Left lung (tissue), 4 donors: ENCODE measurements at regions not wholly inside any gene's neighbourhood (a gene's known extent, or its start where the extent isn't known, plus 50 kb on each side); places are given as distances from the start of the nearest gene placed in this dataset.
"Not testable (repeated sequence)": the region's sequence is repeated elsewhere in the genome, so short reads cannot be mapped to it uniquely, and the experiment has no call there.

Experiments
- ATAC-seq: fragments of 200-7000 bp; cut with Tn5 transposase; one replicate; pipeline ENCODE4 v1.9.1; 2020; ENCODE audit warnings: moderate library complexity
- DNase-seq, 4 donors: peaks; one replicate each; pipeline ENCODE4 v3.0.0-alpha.2; 2013 to 2020
- H3K27ac ChIP-seq, 2 donors: fragments of 200-600 bp; sonication (generic) in 1 of 2; one replicate each; pipeline versions ENCODE4 v1.5.0 to v1.8.0; 2020 to 2021
- H3K27me3 ChIP-seq, 2 donors: fragments of 200-600 bp; sonication (generic) in 1 of 2; one replicate each; pipeline versions ENCODE4 v1.5.0 to v1.8.0; 2020 to 2021
- H3K36me3 ChIP-seq, 2 donors: fragments of 200-600 bp; sonication (generic) in 1 of 2; one replicate each; pipeline versions ENCODE4 v1.5.0 to v1.8.0; 2020 to 2021
- H3K4me1 ChIP-seq, 2 donors: fragments of 200-600 bp; one replicate each; pipeline ENCODE4 v1.8.0; 2021
- H3K4me3 ChIP-seq, 2 donors: fragments of 200-600 bp; sonication (generic) in 1 of 2; one replicate each; pipeline versions ENCODE4 v1.5.0 to v1.8.0; 2020 to 2021; ENCODE audit warnings: mild to moderate bottlenecking in 1 of 2
- H3K9me3 ChIP-seq, 2 donors: fragments of 200-600 bp; sonication (generic) in 1 of 2; one replicate each; pipeline versions ENCODE4 v1.5.0 to v1.8.0; 2020 to 2021
- intact Hi-C, 2 donors: fragments of 100-400 bp; cut with DNase I; formaldehyde crosslinking; loops; one replicate each; pipeline versions ENCODE4 v1.11.2 to v1.14.2; 2022
- TF ChIP-seq, protein P1 (sequence below), 2 donors: fragments of 200-600 bp; sonication (generic) in 1 of 2; IDR thresholded peaks; one replicate each; pipeline versions ENCODE4 v1.5.0 to v1.8.0; 2021; ENCODE audit warnings: antibody characterized with exemption in 2 of 2
- donor health status: DM: no; HTN: yes; CAD: no.
- donor health status: DM: no; HTN: no; CAD: no.

DNA sequence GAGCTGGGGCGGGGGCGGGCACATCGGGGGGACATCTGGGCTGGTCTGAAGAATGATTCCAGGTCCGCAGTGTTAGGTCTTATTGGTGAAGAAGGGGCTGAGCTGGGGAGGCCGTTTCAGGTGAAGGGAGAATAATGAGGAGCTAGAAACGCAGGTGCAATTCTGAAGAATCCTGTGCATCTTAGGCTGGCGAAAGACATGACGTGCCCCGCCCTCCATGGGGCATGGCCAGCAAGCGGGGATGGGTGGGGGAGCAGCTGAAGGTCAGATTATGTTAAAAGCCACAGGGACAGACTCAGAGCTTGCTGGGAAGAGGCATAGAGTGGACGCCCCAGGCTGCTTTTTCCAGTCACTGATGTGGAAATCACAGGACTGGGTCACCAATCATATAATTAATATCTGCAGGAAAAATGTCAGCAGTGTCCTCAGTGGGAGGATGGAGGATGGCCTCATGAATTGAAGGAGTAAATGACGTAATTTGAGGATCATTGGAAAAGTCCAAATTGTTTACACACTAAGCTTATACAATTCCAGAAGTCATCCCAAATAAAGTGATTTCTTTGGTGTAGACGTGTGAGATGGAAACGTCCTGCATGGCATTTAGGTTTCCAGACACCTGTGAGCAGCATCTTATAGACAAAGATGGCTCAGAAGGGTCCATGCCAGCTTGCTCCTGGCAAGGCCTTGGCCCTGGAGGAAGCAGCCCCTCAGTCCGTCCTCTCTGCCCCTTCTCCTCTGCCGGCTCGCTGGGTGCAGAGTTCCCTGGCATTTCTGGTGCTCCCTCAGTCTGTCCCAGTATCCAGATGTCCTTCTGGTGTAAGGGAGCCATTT, 109.6 kb upstream of the FRMD1 start:
- Histone ChIP-seq H3K4me3 (no peak overlapping the region), H3K4me1 (no peaks in the 10 kb centered on the region), H3K27ac (no peak overlapping the region), H3K27me3 (peaks cover 0 to 12% of the 10 kb centered on the region in 2 donors), H3K9me3 (no peaks in the 10 kb centered on the region), H3K36me3 (no peaks in the 10 kb centered on the region)
- TF ChIP-seq, protein P1, sequence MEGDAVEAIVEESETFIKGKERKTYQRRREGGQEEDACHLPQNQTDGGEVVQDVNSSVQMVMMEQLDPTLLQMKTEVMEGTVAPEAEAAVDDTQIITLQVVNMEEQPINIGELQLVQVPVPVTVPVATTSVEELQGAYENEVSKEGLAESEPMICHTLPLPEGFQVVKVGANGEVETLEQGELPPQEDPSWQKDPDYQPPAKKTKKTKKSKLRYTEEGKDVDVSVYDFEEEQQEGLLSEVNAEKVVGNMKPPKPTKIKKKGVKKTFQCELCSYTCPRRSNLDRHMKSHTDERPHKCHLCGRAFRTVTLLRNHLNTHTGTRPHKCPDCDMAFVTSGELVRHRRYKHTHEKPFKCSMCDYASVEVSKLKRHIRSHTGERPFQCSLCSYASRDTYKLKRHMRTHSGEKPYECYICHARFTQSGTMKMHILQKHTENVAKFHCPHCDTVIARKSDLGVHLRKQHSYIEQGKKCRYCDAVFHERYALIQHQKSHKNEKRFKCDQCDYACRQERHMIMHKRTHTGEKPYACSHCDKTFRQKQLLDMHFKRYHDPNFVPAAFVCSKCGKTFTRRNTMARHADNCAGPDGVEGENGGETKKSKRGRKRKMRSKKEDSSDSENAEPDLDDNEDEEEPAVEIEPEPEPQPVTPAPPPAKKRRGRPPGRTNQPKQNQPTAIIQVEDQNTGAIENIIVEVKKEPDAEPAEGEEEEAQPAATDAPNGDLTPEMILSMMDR (IDR thresholded peaks at IDR 0.05), result no peak
- DNase-seq (no peak), ATAC-seq (no peak)
- intact Hi-C loops, result no loop called here

DNA sequence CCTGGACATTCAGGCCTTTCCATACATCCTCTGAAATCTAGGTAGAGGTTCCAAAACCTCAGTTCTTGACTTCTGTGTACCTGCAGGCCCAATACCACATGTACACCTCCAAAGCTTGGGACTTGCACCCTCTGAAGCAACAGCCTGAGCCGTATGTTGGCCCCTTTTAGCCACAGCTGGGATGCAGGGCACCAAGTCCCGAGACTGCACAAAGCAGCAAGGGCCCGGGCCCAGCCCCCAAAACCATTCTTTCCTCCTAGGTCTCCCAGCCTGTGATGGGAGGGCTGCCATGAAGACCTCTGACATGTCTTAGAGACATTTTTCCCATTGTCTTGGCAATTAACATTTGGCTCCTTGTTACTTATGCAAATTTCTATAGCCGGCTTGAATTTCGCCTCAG, 107.4 kb upstream of the FRMD1 start:
- no peaks in the 10 kb centered on the region for H3K9me3 ChIP-seq
- no peaks in the 10 kb centered on the region for H3K36me3 ChIP-seq
- TF ChIP-seq, protein P1 (IDR thresholded peaks at IDR 0.05), result no peak
- intact Hi-C loops, result no loop called here
- H3K4me3 ChIP-seq, result no peak overlapping the region
- DNase-seq (no peak), ATAC-seq (no peak)
- H3K4me1 ChIP-seq, result no peaks in the 10 kb centered on the region
- H3K27ac ChIP-seq, result no peak overlapping the region
- no peaks in the 10 kb centered on the region for H3K27me3 ChIP-seq

DNA sequence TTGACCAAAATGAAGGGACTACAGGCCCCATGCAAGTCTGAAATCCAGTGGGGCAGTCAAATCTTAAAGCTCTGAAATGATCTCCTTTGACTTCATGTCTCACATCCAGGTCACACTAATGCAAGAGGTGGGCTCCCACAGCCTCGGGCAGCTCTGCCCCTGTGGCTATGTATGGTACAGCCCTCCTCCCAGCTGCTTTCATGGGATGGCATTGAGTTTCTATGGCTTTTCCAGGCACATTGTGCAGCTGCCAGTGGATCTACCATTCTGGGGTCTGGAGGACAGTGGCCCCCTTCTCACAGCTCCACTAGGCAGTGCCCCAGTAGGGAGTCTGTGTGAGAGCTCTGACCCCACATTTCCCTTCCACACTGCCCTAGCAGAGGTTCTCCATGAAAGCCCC, 107.0 kb upstream of the FRMD1 start:
- DNase-seq, ATAC-seq, H3K4me3 ChIP-seq, H3K27me3 ChIP-seq, H3K36me3 ChIP-seq, intact Hi-C loops, H3K27ac ChIP-seq, H3K9me3 ChIP-seq, H3K4me1 ChIP-seq: not testable (repeated sequence)

DNA sequence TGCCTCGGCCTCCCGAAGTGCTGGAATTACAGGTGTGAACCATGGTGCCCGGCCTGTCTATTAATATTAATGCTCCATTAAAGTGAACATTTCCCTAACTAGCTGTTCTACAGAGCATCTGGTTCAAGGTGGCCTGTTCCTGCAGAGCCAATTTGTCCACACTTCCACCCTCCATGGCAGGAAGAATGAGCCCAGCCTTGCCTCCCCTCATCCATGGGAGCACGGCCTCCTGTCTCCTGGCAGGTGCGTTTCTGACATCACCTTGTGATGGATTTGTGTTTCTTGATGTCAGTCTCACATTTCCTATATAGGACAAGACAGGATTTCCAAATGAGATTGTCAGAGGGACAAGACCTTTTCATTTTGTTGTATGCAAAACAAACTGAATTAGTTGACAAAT, 105.7 kb upstream of the FRMD1 start:
- H3K36me3 ChIP-seq, result no peaks in the 10 kb centered on the region
- no peak overlapping the region for H3K27ac ChIP-seq
- TF ChIP-seq, protein P1 (IDR thresholded peaks at IDR 0.05), result no peak
- no peaks in the 10 kb centered on the region for H3K4me1 ChIP-seq
- no peaks in the 10 kb centered on the region for H3K9me3 ChIP-seq
- ATAC-seq (no peak), DNase-seq (no peak)
- intact Hi-C loops, result no loop called here
- no peaks in the 10 kb centered on the region for H3K27me3 ChIP-seq
- no peak overlapping the region for H3K4me3 ChIP-seq

DNA sequence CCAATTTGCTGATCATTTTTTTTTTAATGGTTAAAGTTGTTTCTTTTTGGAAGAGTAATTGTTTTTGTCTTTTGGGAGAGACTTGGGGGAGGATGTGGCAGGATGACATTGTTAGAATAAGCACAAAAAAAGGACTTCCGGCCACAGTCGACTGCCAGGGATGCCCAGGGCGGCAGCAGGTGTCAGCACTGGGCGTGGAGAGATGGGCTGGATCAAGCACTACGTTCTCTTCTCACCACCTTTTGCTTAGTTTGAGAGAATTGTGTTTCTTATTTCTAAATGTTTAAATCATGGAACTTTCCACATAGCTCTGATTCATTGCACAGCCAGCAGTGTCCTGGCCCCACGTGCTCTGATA, 104.6 kb upstream of the FRMD1 start:
- TF ChIP-seq, protein P1 (IDR thresholded peaks at IDR 0.05), result no peak
- intact Hi-C loops, result no loop called here
- no peak overlapping the region for H3K4me3 ChIP-seq
- H3K4me1 ChIP-seq, result no peaks in the 10 kb centered on the region
- H3K27ac ChIP-seq, result no peak overlapping the region
- no peaks in the 10 kb centered on the region for H3K9me3 ChIP-seq
- no peak for ATAC-seq
- no peaks in the 10 kb centered on the region for H3K27me3 ChIP-seq
- no peak for DNase-seq
- H3K36me3 ChIP-seq, result no peaks in the 10 kb centered on the region
